ENCODE measurements at regions not wholly inside any gene's neighbourhood (a gene's known extent, or its start where the extent isn't known, plus 50 kb on each side); places are given as distances from the start of the nearest gene placed in this dataset.

DNA sequence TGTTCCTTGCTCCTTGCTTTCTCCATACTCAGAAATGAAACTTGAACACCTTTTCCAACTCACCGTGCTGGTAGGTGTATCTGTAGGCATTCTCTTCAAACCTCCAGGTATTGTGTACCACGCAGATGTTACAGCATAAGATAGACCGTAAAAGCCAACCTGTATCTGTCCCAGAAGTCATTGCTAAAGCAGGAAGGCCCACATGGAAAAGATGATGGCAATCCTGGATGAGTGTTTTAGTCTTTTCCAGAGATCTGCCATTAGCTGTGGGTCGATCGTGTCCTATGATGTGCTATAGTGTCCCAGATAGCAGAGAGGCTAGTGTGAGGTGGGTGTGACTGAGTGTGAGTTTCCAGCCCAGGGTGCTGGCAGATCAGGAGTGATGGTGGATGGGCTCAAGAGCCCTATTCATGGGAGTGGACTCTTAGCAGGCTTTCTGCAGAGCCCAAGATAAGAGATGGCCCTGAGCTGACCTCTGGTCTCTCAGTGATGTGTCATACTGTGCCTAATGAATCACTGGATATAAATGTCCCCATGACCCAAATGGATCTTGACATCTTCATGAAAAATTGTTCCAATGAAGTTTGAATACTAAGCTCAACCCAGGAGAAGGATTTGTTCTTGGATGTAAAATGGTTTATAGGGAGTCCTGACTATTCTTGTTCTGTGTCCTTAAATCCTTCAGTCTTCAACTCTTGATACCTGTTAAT is 69.1 kb upstream of the WDR1 start:
- TF ChIP-seq CTCF (conservative IDR thresholded peaks at IDR 0.05; ENCODE audit: control insufficient read depth, insufficient read depth, low read depth, low read length): no peak
- DNase-seq (ENCODE audit: low read depth): no peak
- no peak overlapping the region for H3K4me3 ChIP-seq (ENCODE audit: control insufficient read depth, low read depth, low read length)

- no peak overlapping the region for H3K4me3 ChIP-seq (ENCODE audit: control insufficient read depth, low read depth, low read length)
- no peak for DNase-seq (ENCODE audit: low read depth)
- no peak for TF ChIP-seq CTCF (conservative IDR thresholded peaks at IDR 0.05; ENCODE audit: control insufficient read depth, insufficient read depth, low read depth, low read length)
Measured at GRCh38 chr4:10184501-10184938, 67.9 kb upstream of the WDR1 start.

- no peak for DNase-seq (ENCODE audit: low read depth)
- no peak overlapping the region for H3K4me3 ChIP-seq (ENCODE audit: control insufficient read depth, low read depth, low read length)
- no peak for TF ChIP-seq CTCF (conservative IDR thresholded peaks at IDR 0.05; ENCODE audit: control insufficient read depth, insufficient read depth, low read depth, low read length)
Measured at GRCh38 chr4:10184041-10184440, 67.4 kb upstream of the WDR1 start.

- DNase-seq (ENCODE audit: low read depth): no peak
- TF ChIP-seq CTCF (conservative IDR thresholded peaks at IDR 0.05; ENCODE audit: control insufficient read depth, insufficient read depth, low read depth, low read length): no peak
- no peak overlapping the region for H3K4me3 ChIP-seq (ENCODE audit: control insufficient read depth, low read depth, low read length)
Measured at GRCh38 chr4:10183462-10183861, 66.9 kb upstream of the WDR1 start.

- DNase-seq (ENCODE audit: low read depth): no peak
- no peak overlapping the region for H3K4me3 ChIP-seq (ENCODE audit: control insufficient read depth, low read depth, low read length)
- TF ChIP-seq CTCF (conservative IDR thresholded peaks at IDR 0.05; ENCODE audit: control insufficient read depth, insufficient read depth, low read depth, low read length): no peak
Measured at GRCh38 chr4:10182446-10183424, 66.1 kb upstream of the WDR1 start.

GRCh38 chr4:10181745-10182445 is 65.3 kb upstream of the WDR1 start:
- DNase-seq (ENCODE audit: low read depth): no peak
- H3K4me3 ChIP-seq (ENCODE audit: control insufficient read depth, low read depth, low read length): no peak overlapping the region
- TF ChIP-seq CTCF (conservative IDR thresholded peaks at IDR 0.05; ENCODE audit: control insufficient read depth, insufficient read depth, low read depth, low read length): no peak
